ENCODE measurements at regions not wholly inside any gene's neighbourhood (a gene's known extent, or its start where the extent isn't known, plus 50 kb on each side); places are given as distances from the start of the nearest gene placed in this dataset.
"Not testable (repeated sequence)": the region's sequence is repeated elsewhere in the genome, so short reads cannot be mapped to it uniquely, and the experiment has no call there.

DNA sequence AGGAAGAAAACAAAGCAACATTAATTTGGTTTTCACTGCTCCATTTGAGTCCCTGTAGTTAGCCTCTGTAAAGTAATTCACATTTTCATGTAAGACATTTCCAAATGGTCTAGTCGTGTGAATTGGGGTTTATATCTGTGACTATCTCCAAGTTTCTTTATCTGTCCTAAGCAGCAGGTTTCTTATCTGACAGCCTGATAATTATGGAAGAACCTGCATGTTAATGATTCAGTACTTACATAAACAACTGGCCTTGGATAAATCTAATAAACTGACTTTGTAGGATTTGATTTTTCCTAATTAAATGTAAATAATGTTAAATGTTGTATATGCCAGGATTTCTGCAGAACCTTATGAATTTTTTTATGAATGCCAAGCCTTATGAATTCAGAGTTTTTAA lies 964.9 kb downstream of the NR2F1-AS1 start:
- DNase-seq (ENCODE audit: low read depth in 4 of 4, low spot score in 3 of 4), result no peak

- DNase-seq (ENCODE audit: low read depth in 4 of 4, low spot score in 3 of 4), result no peak
These were observed 967.5 kb downstream of the NR2F1-AS1 start for GRCh38 chr5:92613546-92613945.

DNA sequence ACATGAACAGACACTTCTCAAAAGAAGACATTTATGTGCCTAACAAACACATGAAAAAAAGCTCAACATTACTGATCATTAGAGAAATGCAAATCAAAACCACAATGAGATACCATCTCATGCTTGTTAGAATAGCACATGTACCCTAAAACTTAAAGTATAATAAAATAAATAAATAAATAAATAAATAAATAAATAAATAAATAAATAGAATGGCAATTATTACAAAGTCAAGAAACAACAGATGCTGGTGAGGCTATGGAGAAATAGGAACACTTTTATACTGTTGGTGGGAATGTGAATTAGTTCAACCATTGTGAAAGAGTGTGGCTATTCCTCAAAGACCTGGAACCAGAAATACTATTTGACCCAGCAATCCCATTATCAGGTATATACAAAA lies 970.6 kb downstream of the NR2F1-AS1 start:
- not testable (repeated sequence) for DNase-seq (ENCODE audit: low read depth in 4 of 4, low spot score in 3 of 4)

GRCh38 chr5:92605591-92605990 lies 975.4 kb downstream of the NR2F1-AS1 start:
- DNase-seq (ENCODE audit: low read depth in 4 of 4, low spot score in 3 of 4), result no peak

DNA sequence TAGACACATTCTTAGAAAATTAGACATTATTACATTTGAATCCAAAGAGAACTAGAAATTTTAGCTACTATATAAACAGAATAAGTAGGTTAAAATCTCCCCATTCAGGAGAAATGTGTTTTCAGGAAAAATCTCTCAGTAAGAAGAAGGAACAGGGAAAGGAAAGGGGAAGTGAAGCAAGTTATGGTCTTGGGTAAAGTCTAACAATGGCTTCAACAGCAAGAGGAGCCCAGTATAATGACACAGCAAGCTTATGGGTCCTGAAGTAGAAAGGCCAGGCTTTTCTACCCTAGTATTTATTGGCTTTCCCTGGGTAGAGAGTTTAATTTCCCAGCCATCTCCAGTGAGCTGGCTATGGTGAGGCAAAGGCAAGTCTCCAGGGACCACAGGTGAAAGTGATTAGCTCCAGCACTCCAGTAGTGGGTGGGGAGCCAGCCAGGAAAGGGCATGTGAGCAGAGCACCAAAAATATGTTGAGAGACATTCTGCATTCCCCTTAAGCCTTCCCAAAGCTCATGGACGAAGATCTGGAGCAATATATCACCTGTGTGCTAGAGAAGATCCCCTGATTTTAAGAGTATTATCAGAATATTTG lies 981.7 kb downstream of the NR2F1-AS1 start:
- no peak for DNase-seq (ENCODE audit: low read depth in 4 of 4, low spot score in 3 of 4)

DNA sequence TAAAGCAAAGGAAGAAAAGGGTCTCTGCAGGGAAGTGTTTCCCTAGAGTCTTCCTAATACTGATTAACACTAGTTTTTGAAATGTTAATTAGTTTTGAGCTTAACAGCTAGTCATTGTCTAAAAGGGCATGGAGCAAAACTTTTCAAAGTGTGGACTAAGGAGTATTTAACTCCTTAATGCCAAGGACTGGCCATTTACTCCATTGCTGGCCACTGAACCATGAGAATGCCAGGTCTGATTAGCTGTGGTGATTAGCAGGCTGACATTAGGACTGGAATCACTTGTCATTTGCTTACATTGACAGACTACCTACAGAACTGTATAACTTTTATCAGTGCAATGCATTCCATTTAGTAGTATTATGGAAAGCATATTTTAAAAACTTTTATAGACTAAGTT lies 987.0 kb downstream of the NR2F1-AS1 start:
- no peak for DNase-seq (ENCODE audit: low read depth in 4 of 4, low spot score in 3 of 4)

- no peak for DNase-seq (ENCODE audit: low read depth in 4 of 4, low spot score in 3 of 4)
These were observed 992.1 kb downstream of the NR2F1-AS1 start for GRCh38 chr5:92588876-92589275.

GRCh38 chr5:92581690-92582089 lies 999.3 kb downstream of the NR2F1-AS1 start:
- no peak for DNase-seq (ENCODE audit: low read depth in 4 of 4, low spot score in 3 of 4)

GRCh38 chr5:92581249-92581648 lies 999.8 kb downstream of the NR2F1-AS1 start:
- DNase-seq (ENCODE audit: low read depth in 4 of 4, low spot score in 3 of 4), result no peak

- no peak for DNase-seq (ENCODE audit: low read depth in 4 of 4, low spot score in 3 of 4)
These were observed 1000.2 kb downstream of the NR2F1-AS1 start for GRCh38 chr5:92580814-92581213.

DNA sequence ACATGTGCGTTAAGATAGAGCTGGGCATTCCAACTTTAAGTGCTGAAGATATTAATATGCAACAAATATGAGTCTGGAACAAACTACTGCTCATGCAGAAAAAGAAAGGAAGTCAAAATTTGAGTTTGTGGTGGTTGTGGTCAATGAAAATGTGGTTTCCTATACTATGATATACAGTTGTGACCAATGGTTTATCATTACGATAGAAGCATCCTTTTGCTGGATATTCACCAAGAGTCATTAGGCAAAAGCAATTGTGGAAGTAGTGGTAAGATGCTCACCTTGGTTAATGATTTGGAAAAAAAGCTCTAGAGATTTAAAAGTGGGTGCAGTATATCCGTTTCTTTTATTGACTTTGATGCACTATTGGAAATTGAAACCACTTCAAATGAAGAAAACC lies 1007.0 kb downstream of the NR2F1-AS1 start:
- no peak for DNase-seq (ENCODE audit: low read depth in 4 of 4, low spot score in 3 of 4)

- no peak for DNase-seq (ENCODE audit: low read depth in 4 of 4, low spot score in 3 of 4)
These were observed 1012.5 kb downstream of the NR2F1-AS1 start for GRCh38 chr5:92568522-92568921.

DNA sequence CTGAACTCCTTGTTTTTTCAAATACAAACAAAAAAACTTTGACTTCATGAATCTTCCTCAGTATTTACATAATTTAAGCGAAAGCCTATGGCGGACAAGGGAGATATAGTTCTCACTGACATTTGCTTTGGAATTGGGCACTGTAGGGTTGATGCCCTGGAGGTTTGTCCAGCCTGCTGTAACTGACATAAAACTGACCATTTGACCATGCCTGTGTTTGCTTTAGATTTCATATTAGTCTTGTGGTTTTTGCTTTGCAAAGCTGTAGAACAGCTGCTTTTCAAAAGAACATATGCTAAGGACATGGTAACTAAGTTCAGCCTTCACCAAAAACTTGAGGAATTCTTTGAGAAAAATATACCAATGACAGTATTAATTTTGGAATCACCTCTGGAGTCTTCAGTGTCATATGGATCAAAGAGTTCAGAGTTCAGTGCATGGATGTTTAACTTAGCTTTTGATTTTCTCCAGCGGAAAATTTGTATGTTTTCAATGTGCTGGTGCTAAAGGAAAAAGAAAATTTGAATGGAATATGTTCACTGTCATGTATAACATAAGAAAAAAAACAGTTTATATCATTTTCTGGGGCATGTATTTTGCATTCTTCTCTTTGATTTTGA lies 1013.1 kb downstream of the NR2F1-AS1 start:
- no peak for DNase-seq (ENCODE audit: low read depth in 4 of 4, low spot score in 3 of 4)

GRCh38 chr5:92566113-92566786 lies 1014.8 kb downstream of the NR2F1-AS1 start:
- no peak for DNase-seq (ENCODE audit: low read depth in 4 of 4, low spot score in 3 of 4)

DNA sequence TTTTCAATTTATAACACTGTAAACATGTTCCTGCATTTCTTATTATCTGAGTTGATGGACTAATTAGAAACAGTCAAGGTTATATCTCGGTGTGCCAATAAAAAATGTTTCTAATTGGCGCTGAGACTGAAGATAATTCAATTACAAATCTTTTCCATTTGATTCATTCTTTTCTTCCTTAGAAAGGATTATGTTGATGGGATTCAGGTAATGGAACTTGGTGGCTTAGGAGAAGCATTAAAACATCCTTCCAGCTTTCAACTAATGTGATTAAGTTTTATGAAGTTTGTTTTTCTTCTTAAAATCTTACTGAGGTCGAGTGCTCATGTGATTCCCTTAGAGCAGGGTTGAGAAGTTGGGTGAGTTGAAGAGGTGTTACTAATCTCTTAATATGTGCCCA lies 1015.3 kb downstream of the NR2F1-AS1 start:
- no peak for DNase-seq (ENCODE audit: low read depth in 4 of 4, low spot score in 3 of 4)

DNA sequence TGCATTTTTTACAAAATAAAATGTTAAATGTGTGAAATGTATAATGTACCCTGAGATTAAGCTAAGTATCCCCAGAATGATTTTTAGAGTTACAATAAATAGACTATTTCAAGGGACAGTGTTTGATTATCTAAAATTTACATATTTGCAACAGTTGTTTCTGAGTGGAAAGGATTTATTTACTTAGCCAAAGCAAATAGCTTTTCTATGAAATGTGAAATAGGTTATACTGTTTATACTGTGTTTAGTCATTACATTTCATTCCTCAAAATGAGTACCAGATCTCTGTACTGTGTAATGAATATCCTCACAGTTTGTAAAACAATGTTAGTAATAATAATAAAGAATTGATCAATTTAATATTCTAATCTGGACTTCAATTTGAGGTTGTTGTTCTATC lies 1019.0 kb downstream of the NR2F1-AS1 start:
- no peak for DNase-seq (ENCODE audit: low read depth in 4 of 4, low spot score in 3 of 4)

- no peak for DNase-seq (ENCODE audit: low read depth in 4 of 4, low spot score in 3 of 4)
These were observed 1019.5 kb downstream of the NR2F1-AS1 start for GRCh38 chr5:92561411-92561959.

GRCh38 chr5:92560698-92561401 lies 1020.2 kb downstream of the NR2F1-AS1 start:
- no peak for DNase-seq (ENCODE audit: low read depth in 4 of 4, low spot score in 3 of 4)

DNA sequence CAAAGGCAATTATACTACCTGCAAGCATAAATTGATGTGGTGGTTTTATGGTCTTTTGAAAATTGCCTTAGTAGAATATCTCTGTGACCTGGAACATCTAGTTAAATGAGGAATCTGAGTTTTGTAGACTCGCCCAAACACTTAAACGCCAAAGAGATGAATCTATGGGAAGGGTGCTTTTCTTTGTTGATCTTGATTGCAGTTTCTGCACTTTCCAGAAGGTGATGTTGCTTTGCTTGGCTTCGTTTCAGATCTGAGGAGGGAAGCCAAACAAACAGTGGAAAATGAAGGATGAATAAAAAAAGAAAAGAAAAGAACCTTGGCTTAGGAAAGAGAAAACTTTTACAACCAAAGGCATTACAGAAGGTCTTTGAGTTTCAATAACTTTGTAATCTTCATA lies 1021.2 kb downstream of the NR2F1-AS1 start:
- no peak for DNase-seq (ENCODE audit: low read depth in 4 of 4, low spot score in 3 of 4)

DNA sequence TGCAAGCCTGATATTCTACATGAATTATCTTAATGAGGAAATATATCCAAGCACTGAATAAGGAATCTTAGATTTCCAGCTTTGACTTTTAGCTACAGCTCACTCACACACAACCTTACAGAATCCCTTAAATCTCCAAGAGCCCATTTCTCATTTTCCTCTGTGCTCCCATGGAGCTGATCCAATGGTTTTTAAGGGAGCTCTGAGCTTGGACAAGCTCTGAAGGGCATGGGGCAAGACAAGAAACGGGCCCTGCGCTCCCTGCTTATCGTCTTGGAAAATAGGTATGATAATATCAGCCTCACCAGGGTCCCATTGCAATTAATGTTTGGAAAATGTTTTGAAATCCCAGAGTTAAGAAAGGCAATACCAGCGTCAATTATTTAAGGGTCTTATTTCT lies 1021.7 kb downstream of the NR2F1-AS1 start:
- no peak for DNase-seq (ENCODE audit: low read depth in 4 of 4, low spot score in 3 of 4)

DNA sequence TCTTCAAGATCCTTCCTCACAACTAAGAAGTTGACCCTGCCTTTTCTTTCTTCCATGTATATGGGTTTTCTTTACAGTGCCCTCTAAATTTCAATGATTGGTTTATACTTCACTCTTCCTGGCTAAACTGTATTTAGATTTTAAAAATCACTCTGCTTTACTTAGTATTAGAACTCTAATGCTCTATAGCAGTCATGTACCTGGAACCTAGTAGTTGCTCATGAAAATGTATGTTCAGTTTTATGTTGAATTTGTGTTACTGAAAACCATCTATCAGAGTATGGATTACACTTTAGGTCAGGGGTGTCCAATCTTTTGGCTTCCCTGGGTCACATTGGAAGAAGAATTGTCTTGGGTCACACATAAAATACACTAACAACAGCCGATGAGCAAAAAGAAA lies 1024.3 kb downstream of the NR2F1-AS1 start:
- no peak for DNase-seq (ENCODE audit: low read depth in 4 of 4, low spot score in 3 of 4)

All from left renal pelvis (tissue), 4 donors.